ENCODE measurements at regions not wholly inside any gene's neighbourhood (a gene's known extent, or its start where the extent isn't known, plus 50 kb on each side); places are given as distances from the start of the nearest gene placed in this dataset.

DNA sequence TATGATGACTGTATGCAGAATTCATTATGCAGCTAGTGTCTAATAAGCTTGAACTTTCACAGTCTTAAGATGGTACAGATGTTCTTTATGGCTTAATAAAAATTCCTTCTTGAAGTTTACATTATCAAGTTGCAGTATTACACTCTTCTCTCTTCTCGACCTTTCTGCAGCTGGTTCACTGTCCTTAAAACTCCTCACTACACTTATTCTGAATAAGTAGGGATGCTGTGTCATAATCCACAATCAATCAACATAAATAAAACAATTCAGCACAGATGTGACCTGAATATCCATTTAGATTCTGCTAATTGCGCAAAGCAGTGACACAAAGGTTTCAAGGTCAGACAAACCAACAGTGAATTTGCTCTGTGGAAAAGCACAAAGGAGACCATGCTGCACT is 356.8 kb downstream of the SUCLG1 start:
- ChIA-PET POLR2A (no interaction called here), CTCF (no interaction called here)
- no peak for DNase-seq (ENCODE audit: extremely low spot score)
- TF ChIP-seq, protein P1, sequence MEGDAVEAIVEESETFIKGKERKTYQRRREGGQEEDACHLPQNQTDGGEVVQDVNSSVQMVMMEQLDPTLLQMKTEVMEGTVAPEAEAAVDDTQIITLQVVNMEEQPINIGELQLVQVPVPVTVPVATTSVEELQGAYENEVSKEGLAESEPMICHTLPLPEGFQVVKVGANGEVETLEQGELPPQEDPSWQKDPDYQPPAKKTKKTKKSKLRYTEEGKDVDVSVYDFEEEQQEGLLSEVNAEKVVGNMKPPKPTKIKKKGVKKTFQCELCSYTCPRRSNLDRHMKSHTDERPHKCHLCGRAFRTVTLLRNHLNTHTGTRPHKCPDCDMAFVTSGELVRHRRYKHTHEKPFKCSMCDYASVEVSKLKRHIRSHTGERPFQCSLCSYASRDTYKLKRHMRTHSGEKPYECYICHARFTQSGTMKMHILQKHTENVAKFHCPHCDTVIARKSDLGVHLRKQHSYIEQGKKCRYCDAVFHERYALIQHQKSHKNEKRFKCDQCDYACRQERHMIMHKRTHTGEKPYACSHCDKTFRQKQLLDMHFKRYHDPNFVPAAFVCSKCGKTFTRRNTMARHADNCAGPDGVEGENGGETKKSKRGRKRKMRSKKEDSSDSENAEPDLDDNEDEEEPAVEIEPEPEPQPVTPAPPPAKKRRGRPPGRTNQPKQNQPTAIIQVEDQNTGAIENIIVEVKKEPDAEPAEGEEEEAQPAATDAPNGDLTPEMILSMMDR (IDR thresholded peaks at IDR 0.05; ENCODE audit: control extremely low read depth, extremely low read depth, low read depth, missing control alignments) = no peak

- ChIA-PET POLR2A (no interaction called here), CTCF (no interaction called here)
Measured at GRCh38 chr2:84088656-84089055, 370.4 kb downstream of the SUCLG1 start.

GRCh38 chr2:84085562-84085961 is 373.5 kb downstream of the SUCLG1 start:
- ChIA-PET CTCF (no interaction called here), POLR2A (no interaction called here)
- DNase-seq (ENCODE audit: extremely low spot score) = no peak
- TF ChIP-seq, protein P1 (IDR thresholded peaks at IDR 0.05; ENCODE audit: control extremely low read depth, extremely low read depth, low read depth, missing control alignments) = no peak

More at GRCh38 chr2:84088656-84089055, 370.4 kb downstream of the SUCLG1 start:
- DNase-seq (ENCODE audit: extremely low spot score) = no peak
- TF ChIP-seq, protein P1 (IDR thresholded peaks at IDR 0.05; ENCODE audit: control extremely low read depth, extremely low read depth, low read depth, missing control alignments) = no peak

GRCh38 chr2:84084856-84085255 is 374.2 kb downstream of the SUCLG1 start:
- no peak for DNase-seq (ENCODE audit: extremely low spot score)
- ChIA-PET CTCF (no interaction called here), POLR2A (no interaction called here)
- TF ChIP-seq, protein P1 (IDR thresholded peaks at IDR 0.05; ENCODE audit: control extremely low read depth, extremely low read depth, low read depth, missing control alignments) = no peak

DNA sequence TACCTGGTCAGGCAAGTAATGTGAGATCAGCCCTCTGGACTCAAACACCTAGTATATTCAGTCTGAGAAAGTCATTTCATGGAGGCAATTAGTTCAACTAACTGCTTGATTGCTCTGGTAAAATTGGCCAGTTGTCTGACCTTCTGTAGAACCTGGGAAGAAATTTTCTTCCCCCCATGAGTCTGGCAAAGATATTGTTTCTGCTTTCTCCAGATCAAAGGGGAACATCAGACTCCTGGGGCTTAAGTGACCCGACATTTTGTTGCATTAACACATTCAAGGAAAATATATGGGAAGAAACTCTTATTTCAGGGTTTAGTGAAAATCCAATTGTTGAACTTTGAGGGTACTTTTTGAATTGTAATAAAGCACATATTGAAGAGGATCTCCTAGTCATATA is 375.1 kb downstream of the SUCLG1 start:
- TF ChIP-seq, protein P1 (IDR thresholded peaks at IDR 0.05; ENCODE audit: control extremely low read depth, extremely low read depth, low read depth, missing control alignments) = no peak
- POLR2A ChIA-PET = no interaction called here
- DNase-seq (ENCODE audit: extremely low spot score) = no peak
- CTCF ChIA-PET = no interaction called here

- no peak for DNase-seq (ENCODE audit: extremely low spot score)
- TF ChIP-seq, protein P1 (IDR thresholded peaks at IDR 0.05; ENCODE audit: control extremely low read depth, extremely low read depth, low read depth, missing control alignments) = no peak
- CTCF ChIA-PET = interaction anchor here (1.3 kb wide), 1 partner anchor 10 kb away, joined by 3 read pairs; no protein-coding TSS in a partner anchor
- POLR2A ChIA-PET = no interaction called here
Measured at GRCh38 chr2:84078471-84078870, 380.6 kb downstream of the SUCLG1 start.

DNA sequence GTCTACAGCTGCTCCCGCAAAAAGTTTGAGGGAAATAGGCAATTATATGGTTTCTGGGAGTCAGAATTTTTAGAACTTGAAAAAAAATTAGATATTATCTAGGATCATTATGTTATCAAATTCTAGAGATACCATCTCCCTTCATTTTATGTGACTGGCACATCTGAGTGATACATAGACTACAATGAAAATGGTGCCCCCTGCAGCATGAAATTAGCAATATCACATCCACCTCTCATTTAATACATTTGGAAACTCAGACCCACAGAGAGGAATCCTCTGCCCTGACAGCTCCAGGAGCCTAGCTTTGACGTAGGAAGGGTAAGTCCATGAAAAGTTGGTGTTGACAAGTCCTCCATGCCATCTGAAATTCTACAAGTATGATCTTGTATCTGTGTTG is 381.6 kb downstream of the SUCLG1 start:
- POLR2A ChIA-PET = no interaction called here
- peak; percentile 3 for DNase-seq (ENCODE audit: extremely low spot score)
- CTCF ChIA-PET = interaction anchor here (1.3 kb wide), 1 partner anchor 9 kb away, joined by 3 read pairs; no protein-coding TSS in a partner anchor
- TF ChIP-seq, protein P1 (IDR thresholded peaks at IDR 0.05; ENCODE audit: control extremely low read depth, extremely low read depth, low read depth, missing control alignments) = peak; percentile 26
